Testis (tissue), 2 donors: ENCODE measurements at regions not wholly inside any gene's neighbourhood (a gene's known extent, or its start where the extent isn't known, plus 50 kb on each side); places are given as distances from the start of the nearest gene placed in this dataset.

Experiments
- DNase-seq: peaks from one replicate; pipeline ENCODE4 v3.0.0-alpha.2; 2019
- H3K27ac ChIP-seq, 2 donors: fragments of 200-600 bp; sonication (generic); one replicate each; pipeline ENCODE4 v1.5.1; 2019
- H3K27me3 ChIP-seq: fragments of 200-600 bp; sonication (generic); one replicate; pipeline ENCODE4 v1.5.1; 2019
- H3K36me3 ChIP-seq: fragments of 200-600 bp; sonication (generic); one replicate; pipeline ENCODE4 v1.5.1; 2017; ENCODE audit warnings: low read depth; ENCODE audit errors: missing control alignments
- H3K4me1 ChIP-seq: fragments of 200-600 bp; sonication (generic); one replicate; pipeline ENCODE4 v1.5.1; 2019
- H3K4me3 ChIP-seq, 2 donors: fragments of 200-600 bp; sonication (generic); one replicate each; pipeline ENCODE4 v1.5.1; 2017 to 2019
- H3K9me3 ChIP-seq: fragments of 200-600 bp; sonication (generic); one replicate; pipeline ENCODE4 v1.5.1; 2017
- POLR2A ChIP-seq: fragments of 450-650 bp; IDR thresholded peaks from one replicate; pipeline ENCODE4 v1.6.1; 2017; ENCODE audit warnings: antibody characterized with exemption, mild to moderate bottlenecking, moderate library complexity
- WGBS, 2 donors: methylation state at CpG; one replicate each; pipeline ENCODE4 v1.1.5; 2018; 5-methylcytosine and 5-hydroxymethylcytosine counted together
- intact Hi-C: fragments of 100-400 bp; cut with DNase I; formaldehyde crosslinking; loops from one replicate; pipeline ENCODE4 v1.15.1; 2023; ENCODE audit warnings: low total_unique reads
- TF ChIP-seq, protein P1 (sequence below), 3 experiments: fragments of 450-650 bp in 2 of 3; fragments of 200-600 bp in 1 of 3; sonication (generic) in 1 of 3; IDR thresholded peaks; one replicate each; pipeline ENCODE4 v1.5.1; 2016 to 2019; ENCODE audit warnings: antibody characterized with exemption in 3 of 3, mild to moderate bottlenecking in 2 of 3, moderate library complexity in 1 of 3

DNA sequence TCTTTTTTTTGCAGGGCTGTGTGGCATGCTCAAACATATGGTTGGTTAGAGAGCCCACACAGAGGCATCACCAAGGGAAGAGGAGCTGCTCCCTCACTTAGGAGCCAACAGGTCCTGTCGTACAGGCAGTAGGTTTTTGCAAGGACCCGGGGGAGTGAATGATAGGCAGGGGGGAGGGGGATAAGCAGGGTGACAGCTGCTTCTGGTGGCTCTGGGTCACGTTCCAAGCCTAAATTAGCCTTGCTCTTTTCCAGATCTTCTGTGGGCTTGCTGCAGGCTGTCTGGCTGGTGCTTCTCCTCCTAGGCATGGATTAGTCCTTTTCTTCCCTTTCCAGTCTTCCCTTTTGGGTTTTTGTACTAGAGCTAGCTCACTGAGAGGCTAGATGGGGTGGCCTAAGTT is 117.7 kb upstream of the PODXL start:
- Histone ChIP-seq H3K9me3 (no peaks in the 10 kb centered on the region), H3K27me3 (no peaks in the 10 kb centered on the region), H3K4me1 (no peaks in the 10 kb centered on the region), H3K4me3 (no peak overlapping the region), H3K36me3 (no peaks in the 10 kb centered on the region), H3K27ac (no peak overlapping the region)
- DNase-seq = no peak
- 49 to 70% methylated on average over 3 of the region's 3 CpGs for WGBS, 2 donors
- TF ChIP-seq, protein P1, sequence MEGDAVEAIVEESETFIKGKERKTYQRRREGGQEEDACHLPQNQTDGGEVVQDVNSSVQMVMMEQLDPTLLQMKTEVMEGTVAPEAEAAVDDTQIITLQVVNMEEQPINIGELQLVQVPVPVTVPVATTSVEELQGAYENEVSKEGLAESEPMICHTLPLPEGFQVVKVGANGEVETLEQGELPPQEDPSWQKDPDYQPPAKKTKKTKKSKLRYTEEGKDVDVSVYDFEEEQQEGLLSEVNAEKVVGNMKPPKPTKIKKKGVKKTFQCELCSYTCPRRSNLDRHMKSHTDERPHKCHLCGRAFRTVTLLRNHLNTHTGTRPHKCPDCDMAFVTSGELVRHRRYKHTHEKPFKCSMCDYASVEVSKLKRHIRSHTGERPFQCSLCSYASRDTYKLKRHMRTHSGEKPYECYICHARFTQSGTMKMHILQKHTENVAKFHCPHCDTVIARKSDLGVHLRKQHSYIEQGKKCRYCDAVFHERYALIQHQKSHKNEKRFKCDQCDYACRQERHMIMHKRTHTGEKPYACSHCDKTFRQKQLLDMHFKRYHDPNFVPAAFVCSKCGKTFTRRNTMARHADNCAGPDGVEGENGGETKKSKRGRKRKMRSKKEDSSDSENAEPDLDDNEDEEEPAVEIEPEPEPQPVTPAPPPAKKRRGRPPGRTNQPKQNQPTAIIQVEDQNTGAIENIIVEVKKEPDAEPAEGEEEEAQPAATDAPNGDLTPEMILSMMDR (IDR thresholded peaks at IDR 0.05) = no peak
- TF ChIP-seq POLR2A = no peak
- intact Hi-C loops = no loop called here

DNA sequence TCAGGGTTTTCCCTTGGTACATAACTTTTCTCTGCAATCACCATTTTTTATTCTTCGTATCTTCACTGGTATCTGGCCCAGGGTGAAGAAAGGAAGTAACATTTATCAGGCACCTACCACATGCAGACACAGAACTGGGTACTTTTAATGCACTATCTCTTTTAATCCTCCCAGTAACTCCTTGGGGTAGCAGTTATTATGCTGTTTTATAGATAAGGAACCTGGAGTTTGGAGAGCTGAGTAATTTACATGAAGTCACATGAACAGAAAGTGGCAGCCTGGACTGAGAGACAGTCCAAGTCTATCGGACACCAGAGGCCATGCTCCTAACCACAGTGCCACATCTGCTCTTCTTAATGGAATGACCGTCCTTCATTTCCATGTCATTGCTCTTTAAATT is 117.1 kb upstream of the PODXL start:
- Histone ChIP-seq H3K27ac (no peak overlapping the region), H3K27me3 (no peaks in the 10 kb centered on the region), H3K9me3 (no peaks in the 10 kb centered on the region), H3K4me1 (no peaks in the 10 kb centered on the region), H3K4me3 (no peak overlapping the region), H3K36me3 (no peaks in the 10 kb centered on the region)
- no peak for DNase-seq
- TF ChIP-seq, protein P1 (IDR thresholded peaks at IDR 0.05) = no peak
- TF ChIP-seq POLR2A = no peak
- 74 to 78% methylated on average over 3 of the region's 3 CpGs for WGBS, 2 donors
- intact Hi-C loops = no loop called here

DNA sequence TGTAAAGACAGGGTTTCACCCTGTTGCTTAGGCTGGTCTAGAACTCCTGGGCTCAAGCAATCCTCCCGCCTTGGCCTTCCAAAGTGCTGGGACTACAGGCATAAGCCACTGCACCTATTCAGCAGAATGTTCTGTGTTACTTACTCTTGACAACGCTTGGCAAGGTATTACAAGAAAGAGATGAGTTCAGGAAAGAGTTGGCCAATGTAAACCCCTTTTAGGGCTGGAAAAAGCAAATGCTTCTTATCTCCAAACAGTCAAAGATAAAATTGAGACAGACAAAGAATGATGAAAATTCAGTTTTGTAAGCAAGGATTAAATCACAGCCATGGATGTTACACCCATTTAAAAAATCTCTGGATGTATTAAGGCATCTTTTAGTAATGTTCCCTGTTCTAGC is 114.0 kb upstream of the PODXL start:
- H3K27ac ChIP-seq = no peak overlapping the region
- H3K27me3 ChIP-seq = no peaks in the 10 kb centered on the region
- no peaks in the 10 kb centered on the region for H3K4me1 ChIP-seq
- intact Hi-C loops = no loop called here
- no peak overlapping the region for H3K4me3 ChIP-seq
- no peak for DNase-seq
- H3K9me3 ChIP-seq = no peaks in the 10 kb centered on the region
- TF ChIP-seq POLR2A = no peak
- TF ChIP-seq, protein P1 (IDR thresholded peaks at IDR 0.05) = no peak
- WGBS, 2 donors = 78 to 84% methylated on average over 2 of the region's 2 CpGs
- H3K36me3 ChIP-seq = no peaks in the 10 kb centered on the region

DNA sequence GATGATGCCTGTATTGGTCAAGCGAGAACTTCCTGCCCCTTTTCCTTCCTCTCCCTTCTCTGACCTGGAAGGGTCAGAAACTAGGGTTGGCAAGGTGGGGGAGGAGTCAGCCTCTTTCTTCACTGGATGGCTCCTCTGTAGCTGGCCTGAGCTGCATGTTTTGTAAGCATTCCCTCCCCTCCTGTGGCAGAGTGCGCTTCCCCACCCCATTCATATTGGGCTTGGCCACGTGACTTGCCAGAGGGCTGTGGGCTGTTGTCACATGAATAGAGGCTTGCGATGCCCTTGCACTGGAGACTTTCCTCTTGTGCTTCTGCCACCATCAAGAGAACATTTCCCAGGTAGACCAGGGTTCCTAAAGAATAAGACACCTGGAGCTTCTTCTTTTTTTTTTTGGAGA is 111.3 kb upstream of the PODXL start:
- Histone ChIP-seq H3K4me1 (no peaks in the 10 kb centered on the region), H3K27me3 (no peaks in the 10 kb centered on the region), H3K9me3 (no peaks in the 10 kb centered on the region), H3K27ac (no peak overlapping the region), H3K4me3 (no peak overlapping the region), H3K36me3 (no peaks in the 10 kb centered on the region)
- no peak for DNase-seq
- WGBS, 2 donors = 79 to 88% methylated on average over 4 of the region's 4 CpGs
- intact Hi-C loops = no loop called here
- TF ChIP-seq POLR2A = no peak
- TF ChIP-seq, protein P1 (IDR thresholded peaks at IDR 0.05) = no peak

DNA sequence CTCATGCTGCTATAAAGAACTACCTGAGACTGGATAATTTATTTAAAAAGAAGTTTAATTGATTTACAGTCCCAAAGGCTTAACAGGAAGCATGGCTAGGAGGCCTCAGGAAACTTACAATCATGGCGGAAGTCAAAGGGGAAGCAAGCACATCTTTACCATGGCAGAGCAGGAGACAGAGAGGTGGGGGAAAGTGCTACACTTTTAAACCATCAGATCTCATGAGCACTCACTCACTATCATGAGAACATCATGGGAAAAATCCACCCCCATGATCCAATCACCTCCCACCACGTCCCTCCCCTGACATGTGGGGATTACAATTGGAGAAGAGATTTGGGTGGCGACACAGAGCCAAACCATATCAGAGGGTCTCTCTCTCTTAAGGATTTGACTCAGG is 108.6 kb upstream of the PODXL start:
- DNase-seq = no peak
- intact Hi-C loops = no loop called here
- H3K4me1 ChIP-seq = no peaks in the 10 kb centered on the region
- no peaks in the 10 kb centered on the region for H3K9me3 ChIP-seq
- H3K4me3 ChIP-seq = no peak overlapping the region
- H3K36me3 ChIP-seq = no peaks in the 10 kb centered on the region
- H3K27me3 ChIP-seq = no peaks in the 10 kb centered on the region
- no peak for TF ChIP-seq POLR2A
- TF ChIP-seq, protein P1 (IDR thresholded peaks at IDR 0.05) = no peak
- WGBS, 2 donors = 91 to 93% methylated on average over 3 of the region's 3 CpGs
- no peak overlapping the region for H3K27ac ChIP-seq
